ENCODE measurements at regions not wholly inside any gene's neighbourhood (a gene's known extent, or its start where the extent isn't known, plus 50 kb on each side); places are given as distances from the start of the nearest gene placed in this dataset.

GRCh38 chr2:106038601-106039375 lies 155.3 kb downstream of the UXS1 start:
- Histone ChIP-seq H3K36me3 (ENCODE audit: control insufficient read depth, insufficient read depth, low read length) (no peaks in the 10 kb centered on the region), H3K27ac (ENCODE audit: insufficient read depth, low read length) (no peak overlapping the region), H2BK120ac (ENCODE audit: low read depth, low read length) (no peak overlapping the region), H2AK9ac (replicated peaks; ENCODE audit: low read depth, low read length, poor library complexity) (no peak overlapping the region), H3K18ac (ENCODE audit: low read depth, low read length) (no peak overlapping the region), H4K20me1 (ENCODE audit: insufficient read depth, low read length) (no peaks in the 10 kb centered on the region), H2BK15ac (ENCODE audit: low read depth, low read length) (no peak overlapping the region), H3K9me1 (ENCODE audit: insufficient read depth, low read length) (no peaks in the 10 kb centered on the region), H3K4ac (ENCODE audit: low read depth, low read length) (no peak overlapping the region), H3K9me3 (ENCODE audit: control insufficient read depth, insufficient read depth, low read length) (no peaks in the 10 kb centered on the region), H3K4me2 (ENCODE audit: low read depth, low read length) (no peak overlapping the region), H2AK5ac (ENCODE audit: low read depth, low read length) (no peak overlapping the region), H3K14ac (replicated peaks; ENCODE audit: low read depth, low read length) (no peak overlapping the region), H2AFZ (replicated peaks; ENCODE audit: low read length, poor library complexity) (no peak overlapping the region), H3K56ac (ENCODE audit: extremely low read depth, insufficient read depth, low read length) (no peak overlapping the region), H3K23ac (ENCODE audit: low read depth, low read length) (no peak overlapping the region), H3K27me3 (ENCODE audit: control insufficient read depth, insufficient read depth, low read length) (peaks cover 8% of the 10 kb centered on the region), H4K5ac (ENCODE audit: low read depth, low read length) (no peak overlapping the region), H3K79me1 (ENCODE audit: low read depth in 1 of 2, low read length in 2 of 2) (no peaks in the 10 kb centered on the region), H3K4me3 (ENCODE audit: insufficient read depth, low read depth, low read length) (no peak overlapping the region), H3K9ac (ENCODE audit: low read depth, low read length) (no peak overlapping the region), H4K8ac (ENCODE audit: low read depth in 2 of 2, low read length in 2 of 2) (no peak overlapping the region), H2BK20ac (ENCODE audit: low read depth, low read length) (no peak overlapping the region), H4K91ac (ENCODE audit: insufficient read depth, low read depth, low read length) (no peak overlapping the region), H2BK5ac (ENCODE audit: low read depth, low read length, poor library complexity, severe bottlenecking) (no peak overlapping the region), H3K4me1 (ENCODE audit: control insufficient read depth, insufficient read depth, low read length) (no peaks in the 10 kb centered on the region)
- POLR2A ChIA-PET (ENCODE audit: unreplicated experiment) = no interaction called here
- dilution Hi-C loops (cut with HindIII; ENCODE audit: low sequenced_read_pairs, unreplicated experiment) = no loop called here
- in situ Hi-C loops (cut with MboI; ENCODE audit: low sequenced_read_pairs) = no loop called here
- no peak for ATAC-seq (ENCODE audit: low read depth)
- no TSS peak for BruUV-seq (replicated peaks)
- TF ChIP-seq RCOR1 (IDR thresholded peaks at IDR 0.05; ENCODE audit: insufficient replicate concordance, low read length) (no peak), CHD1 (IDR thresholded peaks at IDR 0.05; ENCODE audit: low read depth, low read length) (no peak), ELK1 (IDR thresholded peaks at IDR 0.05; ENCODE audit: borderline replicate concordance, low read depth, low read length) (no peak), MAZ (IDR thresholded peaks at IDR 0.05; ENCODE audit: borderline replicate concordance, low read depth, low read length) (no peak), FOS (IDR thresholded peaks at IDR 0.05; ENCODE audit: low read depth, low read length) (no peak), NFE2L2 (IDR thresholded peaks at IDR 0.05; ENCODE audit: low read depth, low read length) (no peak), POLR2A (IDR thresholded peaks at IDR 0.05; ENCODE audit: low read depth, low read length) (no peak), RAD21 (IDR thresholded peaks at IDR 0.05; ENCODE audit: low read length) (no peak), SMC3 (IDR thresholded peaks at IDR 0.05; ENCODE audit: low read depth, low read length) (no peak), RFX5 (IDR thresholded peaks at IDR 0.05; ENCODE audit: low read depth, low read length) (no peak), MXI1 (IDR thresholded peaks at IDR 0.05; ENCODE audit: borderline replicate concordance, low read depth, low read length) (no peak)
- TF ChIP-seq, protein P1, sequence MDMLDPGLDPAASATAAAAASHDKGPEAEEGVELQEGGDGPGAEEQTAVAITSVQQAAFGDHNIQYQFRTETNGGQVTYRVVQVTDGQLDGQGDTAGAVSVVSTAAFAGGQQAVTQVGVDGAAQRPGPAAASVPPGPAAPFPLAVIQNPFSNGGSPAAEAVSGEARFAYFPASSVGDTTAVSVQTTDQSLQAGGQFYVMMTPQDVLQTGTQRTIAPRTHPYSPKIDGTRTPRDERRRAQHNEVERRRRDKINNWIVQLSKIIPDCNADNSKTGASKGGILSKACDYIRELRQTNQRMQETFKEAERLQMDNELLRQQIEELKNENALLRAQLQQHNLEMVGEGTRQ (IDR thresholded peaks at IDR 0.05; ENCODE audit: low read depth, low read length) = no peak
- CTCF ChIA-PET = no interaction called here
- DNase-seq = no peak
- WGBS, 2 experiments (ENCODE audit: extremely low coverage in 2 of 2, insufficient read length in 1 of 2) = 41% methylated on average over 7 of the region's 12 CpGs; no CpG with 5 or more reads in 1 of the 2 experiments
- intact Hi-C loops (cut with micrococcal nuclease) = no loop called here
